Ishikawa (cell line): ENCODE measurements at regions not wholly inside any gene's neighbourhood (a gene's known extent, or its start where the extent isn't known, plus 50 kb on each side); places are given as distances from the start of the nearest gene placed in this dataset.

Experiments used
- CEBPB ChIP-seq: IDR thresholded peaks from 2 replicates; pipeline ENCODE4 v1.6.1; 2012
- CREB1 ChIP-seq: IDR thresholded peaks from 2 replicates; pipeline ENCODE4 v1.6.1; 2012; ENCODE audit warnings: low read depth
- EGR1 ChIP-seq: IDR thresholded peaks from 2 replicates; pipeline ENCODE4 v1.6.1; 2012
- EP300 ChIP-seq: IDR thresholded peaks from 2 replicates; pipeline ENCODE4 v1.6.1; 2012; ENCODE audit warnings: borderline replicate concordance
- FOXM1 ChIP-seq: IDR thresholded peaks from 2 replicates; pipeline ENCODE4 v1.6.1; 2012; ENCODE audit warnings: low read depth, borderline replicate concordance
- MAX ChIP-seq: IDR thresholded peaks from 2 replicates; pipeline ENCODE4 v1.6.1; 2012
- NFIC ChIP-seq: IDR thresholded peaks from 2 replicates; pipeline ENCODE4 v1.6.1; 2012
- RAD21 ChIP-seq: IDR thresholded peaks from 2 replicates; pipeline ENCODE4 v1.6.1; 2012; ENCODE audit warnings: low read depth
- REST ChIP-seq: IDR thresholded peaks from 2 replicates; pipeline ENCODE4 v1.6.1; 2012; ENCODE audit warnings: low read depth, mild to moderate bottlenecking
- TAF1 ChIP-seq: IDR thresholded peaks from 2 replicates; pipeline ENCODE4 v1.6.1; 2012; ENCODE audit warnings: low read depth, mild to moderate bottlenecking
- TCF12 ChIP-seq: IDR thresholded peaks from 2 replicates; pipeline ENCODE4 v1.6.1; 2012; ENCODE audit warnings: low read depth
- TEAD4 ChIP-seq: IDR thresholded peaks from 2 replicates; pipeline ENCODE4 v1.6.1; 2012
- USF1 ChIP-seq: IDR thresholded peaks from 2 replicates; pipeline ENCODE4 v1.6.1; 2012
- YY1 ChIP-seq: IDR thresholded peaks from 2 replicates; pipeline ENCODE4 v1.6.1; 2012; ENCODE audit warnings: low read depth
- ZBTB7A ChIP-seq: IDR thresholded peaks from 2 replicates; pipeline ENCODE4 v1.6.1; 2012; ENCODE audit warnings: low read depth

- TF ChIP-seq EGR1 = no peak
- TF ChIP-seq MAX = no peak
- TF ChIP-seq ZBTB7A = no peak
- no peak for TF ChIP-seq RAD21
- no peak for TF ChIP-seq YY1
- no peak for TF ChIP-seq FOXM1
- no peak for TF ChIP-seq TEAD4
- no peak for TF ChIP-seq TCF12
- no peak for TF ChIP-seq TAF1
- no peak for TF ChIP-seq NFIC
- TF ChIP-seq EP300 = no peak
- TF ChIP-seq USF1 = no peak
- no peak for TF ChIP-seq REST
Measured at GRCh38 chr4:24224446-24224845, 334.6 kb upstream of the PPARGC1A start.

GRCh38 chr4:24219209-24219608, 329.4 kb upstream of the PPARGC1A start:
- TF ChIP-seq TCF12 (no peak), MAX (no peak), CEBPB (no peak), FOXM1 (no peak), EP300 (no peak)

- TF ChIP-seq TAF1 (no peak), YY1 (no peak), USF1 (no peak), NFIC (no peak), CREB1 (no peak)
Measured at GRCh38 chr4:24218566-24218965, 328.7 kb upstream of the PPARGC1A start.

- TF ChIP-seq USF1 (no peak), EP300 (no peak), CEBPB (no peak), RAD21 (no peak), FOXM1 (no peak), EGR1 (no peak), TEAD4 (no peak)
Measured at GRCh38 chr4:24214796-24215195, 324.9 kb upstream of the PPARGC1A start.

GRCh38 chr4:24213961-24214360, 324.1 kb upstream of the PPARGC1A start:
- TF ChIP-seq NFIC (no peak), TEAD4 (no peak), ZBTB7A (no peak), CEBPB (no peak), REST (no peak)

- TF ChIP-seq REST = no peak
- TF ChIP-seq ZBTB7A = no peak
- no peak for TF ChIP-seq USF1
- TF ChIP-seq MAX = no peak
- no peak for TF ChIP-seq RAD21
- no peak for TF ChIP-seq EP300
- no peak for TF ChIP-seq CEBPB
- TF ChIP-seq TEAD4 = no peak
- TF ChIP-seq NFIC = no peak
- TF ChIP-seq YY1 = no peak
- TF ChIP-seq TAF1 = no peak
- TF ChIP-seq TCF12 = no peak
Measured at GRCh38 chr4:24212642-24213041, 322.8 kb upstream of the PPARGC1A start.
